ENCODE measurements at regions not wholly inside any gene's neighbourhood (a gene's known extent, or its start where the extent isn't known, plus 50 kb on each side); places are given as distances from the start of the nearest gene placed in this dataset.

GRCh38 chr2:187143537-187143936 is 294.6 kb upstream of the ZSWIM2 start:
- FAIRE-seq, result no peak
- no peak for DNase-seq (ENCODE audit: insufficient read length, low spot score)

- no peak for DNase-seq (ENCODE audit: insufficient read length, low spot score)
- FAIRE-seq, result no peak
These were observed 290.5 kb upstream of the ZSWIM2 start for GRCh38 chr2:187139469-187139868.

- DNase-seq (ENCODE audit: insufficient read length, low spot score) (no peak), FAIRE-seq (no peak)
These were observed 289.3 kb upstream of the ZSWIM2 start for GRCh38 chr2:187138265-187138664.

- FAIRE-seq (no peak), DNase-seq (ENCODE audit: insufficient read length, low spot score) (no peak)
These were observed 287.7 kb upstream of the ZSWIM2 start for GRCh38 chr2:187136646-187137045.

- DNase-seq (ENCODE audit: insufficient read length, low spot score) (no peak), FAIRE-seq (no peak)
These were observed 285.3 kb upstream of the ZSWIM2 start for GRCh38 chr2:187134306-187134705.

GRCh38 chr2:187129868-187130267 is 280.9 kb upstream of the ZSWIM2 start:
- FAIRE-seq, result no peak

GRCh38 chr2:187129306-187129705 is 280.3 kb upstream of the ZSWIM2 start:
- no peak for DNase-seq (ENCODE audit: insufficient read length, low spot score)
- no peak for FAIRE-seq

More at GRCh38 chr2:187129868-187130267, 280.9 kb upstream of the ZSWIM2 start:
- DNase-seq (ENCODE audit: insufficient read length, low spot score), result no peak

- no peak for FAIRE-seq
These were observed 277.5 kb upstream of the ZSWIM2 start for GRCh38 chr2:187126247-187127005.

GRCh38 chr2:187125318-187125717 is 276.3 kb upstream of the ZSWIM2 start:
- FAIRE-seq (no peak), DNase-seq (ENCODE audit: insufficient read length, low spot score) (no peak)

More at GRCh38 chr2:187126247-187127005, 277.5 kb upstream of the ZSWIM2 start:
- DNase-seq (ENCODE audit: insufficient read length, low spot score), result no peak

GRCh38 chr2:187124529-187124928 is 275.6 kb upstream of the ZSWIM2 start:
- no peak for DNase-seq (ENCODE audit: insufficient read length, low spot score)
- no peak for FAIRE-seq

- FAIRE-seq, result no peak
- no peak for DNase-seq (ENCODE audit: insufficient read length, low spot score)
These were observed 269.5 kb upstream of the ZSWIM2 start for GRCh38 chr2:187118331-187119099.

- no peak for FAIRE-seq
These were observed 268.5 kb upstream of the ZSWIM2 start for GRCh38 chr2:187117483-187117882.

GRCh38 chr2:187115627-187116026 is 266.7 kb upstream of the ZSWIM2 start:
- FAIRE-seq, result no peak
- no peak for DNase-seq (ENCODE audit: insufficient read length, low spot score)

More at GRCh38 chr2:187117483-187117882, 268.5 kb upstream of the ZSWIM2 start:
- DNase-seq (ENCODE audit: insufficient read length, low spot score), result no peak

- FAIRE-seq (no peak), DNase-seq (ENCODE audit: insufficient read length, low spot score) (no peak)
These were observed 258.0 kb upstream of the ZSWIM2 start for GRCh38 chr2:187107001-187107400.

GRCh38 chr2:187105218-187105617 is 256.2 kb upstream of the ZSWIM2 start:
- DNase-seq (ENCODE audit: insufficient read length, low spot score), result no peak

GRCh38 chr2:187102381-187102780 is 253.4 kb upstream of the ZSWIM2 start:
- no peak for DNase-seq (ENCODE audit: insufficient read length, low spot score)
- FAIRE-seq, result no peak

More at GRCh38 chr2:187105218-187105617, 256.2 kb upstream of the ZSWIM2 start:
- no peak for FAIRE-seq

- DNase-seq (ENCODE audit: insufficient read length, low spot score), result no peak
- FAIRE-seq, result no peak
These were observed 249.2 kb upstream of the ZSWIM2 start for GRCh38 chr2:187098154-187098553.

GRCh38 chr2:187093771-187094412 is 244.9 kb upstream of the ZSWIM2 start:
- FAIRE-seq, result no peak

GRCh38 chr2:187091664-187092063 is 242.7 kb upstream of the ZSWIM2 start:
- FAIRE-seq (no peak), DNase-seq (ENCODE audit: insufficient read length, low spot score) (no peak)

More at GRCh38 chr2:187093771-187094412, 244.9 kb upstream of the ZSWIM2 start:
- no peak for DNase-seq (ENCODE audit: insufficient read length, low spot score)

GRCh38 chr2:187084524-187084923 is 235.6 kb upstream of the ZSWIM2 start:
- DNase-seq (ENCODE audit: insufficient read length, low spot score) (no peak), FAIRE-seq (no peak)

- FAIRE-seq (no peak), DNase-seq (ENCODE audit: insufficient read length, low spot score) (no peak)
These were observed 232.5 kb upstream of the ZSWIM2 start for GRCh38 chr2:187081461-187081860.

Measured in HTR-8/SVneo (cell line).